SU-DHL-6 (cell line): ENCODE measurements at regions not wholly inside any gene's neighbourhood (a gene's known extent, or its start where the extent isn't known, plus 50 kb on each side); places are given as distances from the start of the nearest gene placed in this dataset.

Experiments used
- H2AFZ ChIP-seq: fragments of 200-600 bp; sonication (generic); 2 replicates; pipeline ENCODE4 v1.6.1; 2014; ENCODE audit warnings: low read depth, mild to moderate bottlenecking, moderate library complexity, mixed read lengths, antibody characterized with exemption, low read length; ENCODE audit not compliant: severe bottlenecking
- H3F3A ChIP-seq: fragments of 200-600 bp; shearing (Covaris generic); 2 replicates; pipeline ENCODE4 v1.6.0; 2016; ENCODE audit warnings: antibody characterized with exemption, mild to moderate bottlenecking; ENCODE audit not compliant: insufficient read depth
- H3K27ac ChIP-seq: fragments of 200-600 bp; sonication (generic); 2 replicates; pipeline ENCODE4 v1.5.1; 2016; ENCODE audit warnings: low read depth, mild to moderate bottlenecking, low read length, moderate library complexity, mixed read lengths
- H3K27me3 ChIP-seq: fragments of 200-600 bp; sonication (generic), shearing (Covaris generic); 2 replicates; pipeline ENCODE4 v1.6.0; 2014; ENCODE audit warnings: mild to moderate bottlenecking, low read length
- H3K36me3 ChIP-seq: fragments of 200-600 bp; sonication (generic); 2 replicates; pipeline ENCODE4 v1.6.1; 2014; ENCODE audit warnings: mild to moderate bottlenecking, low read length, mixed read lengths
- H3K4me2 ChIP-seq: fragments of 300-600, 200-600 bp; shearing (Covaris generic), sonication (generic); 2 replicates; pipeline ENCODE4 v1.6.0; 2014; ENCODE audit warnings: low read length, low read depth, mild to moderate bottlenecking; ENCODE audit not compliant: poor library complexity, severe bottlenecking
- H3K4me3 ChIP-seq: fragments of 200-600 bp; sonication (generic); 2 replicates; pipeline ENCODE4 v1.5.1; 2014; ENCODE audit warnings: antibody characterized with exemption, low read length, mild to moderate bottlenecking, mixed read lengths; ENCODE audit not compliant: insufficient read depth, poor library complexity, severe bottlenecking
- H3K79me2 ChIP-seq: fragments of 200-600 bp; sonication (generic); 2 replicates; pipeline ENCODE4 v1.6.1; 2014; ENCODE audit warnings: mild to moderate bottlenecking, low read length, moderate library complexity; ENCODE audit not compliant: insufficient read depth
- H3K9ac ChIP-seq: fragments of 200-600 bp; sonication (generic); 2 replicates; pipeline ENCODE4 v1.7.0; 2014; ENCODE audit warnings: mild to moderate bottlenecking, low read length
- H3K9me2 ChIP-seq: fragments of 200-600 bp; sonication (generic); replicated peaks from 2 replicates; pipeline ENCODE4 v1.6.1; 2014; ENCODE audit warnings: low read length; ENCODE audit not compliant: insufficient read depth
- H3K9me3 ChIP-seq: fragments of 200-600 bp; sonication (generic); 2 replicates; pipeline ENCODE4 v1.6.1; 2014; ENCODE audit warnings: low read length, mixed read lengths; ENCODE audit not compliant: insufficient read depth
- H4K20me1 ChIP-seq: fragments of 200-600 bp; sonication (generic); 2 replicates; pipeline ENCODE4 v1.6.1; 2014; ENCODE audit warnings: low read depth, mild to moderate bottlenecking, antibody characterized with exemption, low read length, moderate library complexity, mixed read lengths
- EZH2phosphoT487 ChIP-seq: fragments of 200-600 bp; sonication (generic), shearing (Covaris generic); conservative IDR thresholded peaks from 2 replicates; pipeline ENCODE4 v1.6.1; 2018; ENCODE audit warnings: mild to moderate bottlenecking, antibody characterized with exemption, low read length, moderate library complexity, mixed read lengths
- TF ChIP-seq, protein P1 (sequence below): fragments of 200-600 bp; sonication (generic); IDR thresholded peaks from one replicate; pipeline ENCODE4 v1.5.1; 2017; ENCODE audit warnings: antibody characterized with exemption, mild to moderate bottlenecking, low read length, moderate library complexity; ENCODE audit not compliant: insufficient read depth, poor library complexity, severe bottlenecking

GRCh38 chr5:117027384-117027783, 452.8 kb upstream of the SEMA6A start:
- Histone ChIP-seq H4K20me1 (no peaks in the 10 kb centered on the region), H3K4me2 (no peak overlapping the region), H3K9ac (no peak overlapping the region), H3K9me3 (no peaks in the 10 kb centered on the region), H3K27ac (no peak overlapping the region), H3K27me3 (no peaks in the 10 kb centered on the region), H2AFZ (no peak overlapping the region), H3K79me2 (no peaks in the 10 kb centered on the region), H3F3A (no peaks in the 10 kb centered on the region), H3K9me2 (no peaks in the 10 kb centered on the region), H3K36me3 (no peaks in the 10 kb centered on the region), H3K4me3 (no peak overlapping the region)
- TF ChIP-seq, protein P1, sequence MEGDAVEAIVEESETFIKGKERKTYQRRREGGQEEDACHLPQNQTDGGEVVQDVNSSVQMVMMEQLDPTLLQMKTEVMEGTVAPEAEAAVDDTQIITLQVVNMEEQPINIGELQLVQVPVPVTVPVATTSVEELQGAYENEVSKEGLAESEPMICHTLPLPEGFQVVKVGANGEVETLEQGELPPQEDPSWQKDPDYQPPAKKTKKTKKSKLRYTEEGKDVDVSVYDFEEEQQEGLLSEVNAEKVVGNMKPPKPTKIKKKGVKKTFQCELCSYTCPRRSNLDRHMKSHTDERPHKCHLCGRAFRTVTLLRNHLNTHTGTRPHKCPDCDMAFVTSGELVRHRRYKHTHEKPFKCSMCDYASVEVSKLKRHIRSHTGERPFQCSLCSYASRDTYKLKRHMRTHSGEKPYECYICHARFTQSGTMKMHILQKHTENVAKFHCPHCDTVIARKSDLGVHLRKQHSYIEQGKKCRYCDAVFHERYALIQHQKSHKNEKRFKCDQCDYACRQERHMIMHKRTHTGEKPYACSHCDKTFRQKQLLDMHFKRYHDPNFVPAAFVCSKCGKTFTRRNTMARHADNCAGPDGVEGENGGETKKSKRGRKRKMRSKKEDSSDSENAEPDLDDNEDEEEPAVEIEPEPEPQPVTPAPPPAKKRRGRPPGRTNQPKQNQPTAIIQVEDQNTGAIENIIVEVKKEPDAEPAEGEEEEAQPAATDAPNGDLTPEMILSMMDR = no peak
- TF ChIP-seq EZH2phosphoT487 = no peak

DNA sequence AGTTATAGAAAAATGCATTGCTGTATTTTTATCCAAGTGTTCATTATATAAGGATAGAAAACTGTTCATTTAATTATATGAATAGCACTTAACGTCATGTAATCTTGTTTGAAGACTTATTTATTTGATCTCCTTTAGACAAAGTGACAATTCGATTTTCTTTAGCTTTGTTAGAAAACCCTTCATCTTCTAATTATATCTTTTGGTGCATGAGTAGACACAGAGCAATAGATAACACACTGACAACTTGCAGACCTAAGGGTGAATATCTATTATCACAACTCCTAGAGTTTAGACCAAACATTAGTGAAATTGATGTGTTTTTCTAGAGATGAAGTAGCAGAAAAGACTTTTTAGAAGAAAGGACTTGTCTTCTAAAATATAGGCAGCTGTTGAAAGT, 446.4 kb upstream of the SEMA6A start:
- no peak overlapping the region for H2AFZ ChIP-seq
- no peak overlapping the region for H3K27ac ChIP-seq
- no peaks in the 10 kb centered on the region for H3K27me3 ChIP-seq
- H3K4me3 ChIP-seq = no peak overlapping the region
- no peaks in the 10 kb centered on the region for H4K20me1 ChIP-seq
- no peaks in the 10 kb centered on the region for H3K36me3 ChIP-seq
- H3K79me2 ChIP-seq = no peaks in the 10 kb centered on the region
- H3F3A ChIP-seq = no peaks in the 10 kb centered on the region
- no peaks in the 10 kb centered on the region for H3K9me3 ChIP-seq
- H3K9me2 ChIP-seq = no peaks in the 10 kb centered on the region
- H3K9ac ChIP-seq = no peak overlapping the region
- TF ChIP-seq, protein P1 = no peak
- TF ChIP-seq EZH2phosphoT487 = no peak
- H3K4me2 ChIP-seq = no peak overlapping the region

- H3K27me3 ChIP-seq = no peaks in the 10 kb centered on the region
- no peak overlapping the region for H2AFZ ChIP-seq
- no peak overlapping the region for H3K4me3 ChIP-seq
- H3K9me3 ChIP-seq = no peaks in the 10 kb centered on the region
- no peak for TF ChIP-seq EZH2phosphoT487
- TF ChIP-seq, protein P1 = no peak
- no peaks in the 10 kb centered on the region for H3K9me2 ChIP-seq
- no peak overlapping the region for H3K4me2 ChIP-seq
- H3K9ac ChIP-seq = no peak overlapping the region
- H3K36me3 ChIP-seq = no peaks in the 10 kb centered on the region
- H4K20me1 ChIP-seq = no peaks in the 10 kb centered on the region
- H3K27ac ChIP-seq = no peak overlapping the region
- H3K79me2 ChIP-seq = no peaks in the 10 kb centered on the region
- H3F3A ChIP-seq = no peaks in the 10 kb centered on the region
Observed at GRCh38 chr5:117013280-117013877, 438.8 kb upstream of the SEMA6A start.

- no peaks in the 10 kb centered on the region for H3K79me2 ChIP-seq
- no peak overlapping the region for H3K27ac ChIP-seq
- no peak overlapping the region for H3K4me3 ChIP-seq
- H3K4me2 ChIP-seq = no peak overlapping the region
- no peaks in the 10 kb centered on the region for H3K9me3 ChIP-seq
- H3K27me3 ChIP-seq = no peaks in the 10 kb centered on the region
- no peak overlapping the region for H2AFZ ChIP-seq
- no peaks in the 10 kb centered on the region for H3K36me3 ChIP-seq
- H3K9ac ChIP-seq = no peak overlapping the region
- TF ChIP-seq, protein P1 = no peak
- TF ChIP-seq EZH2phosphoT487 = no peak
- H4K20me1 ChIP-seq = no peaks in the 10 kb centered on the region
- no peaks in the 10 kb centered on the region for H3K9me2 ChIP-seq
- no peaks in the 10 kb centered on the region for H3F3A ChIP-seq
Observed at GRCh38 chr5:117010574-117010973, 436.0 kb upstream of the SEMA6A start.
